HEK293 (cell line): ENCODE measurements at regions not wholly inside any gene's neighbourhood (a gene's known extent, or its start where the extent isn't known, plus 50 kb on each side); places are given as distances from the start of the nearest gene placed in this dataset.
A peak's percentile ranks its signal among the peaks of the same experiment; 100 is the strongest.

Experiments
- CTCF ChIA-PET: fragments of 350-600 bp; formaldehyde crosslinking; extraction: SDS; loops from one replicate; lab custom pipeline; 2021; ENCODE audit warnings: antibody characterized with exemption; lab: Yijun Ruan, JAX
- POLR2A ChIA-PET: fragments of 300-600 bp; formaldehyde crosslinking; extraction: SDS; loops from one replicate; lab custom pipeline; 2020; ENCODE audit warnings: antibody characterized with exemption, inconsistent platforms; lab: Yijun Ruan, JAX
- H3K27ac ChIP-seq: fragments of 200-500 bp; sonication (Bioruptor generic); 2 replicates; pipeline ENCODE4 v1.5.1; 2014; ENCODE audit warnings: low read depth, low read length, control low read depth, inconsistent platforms; ENCODE audit errors: extremely low read depth
- H3K36me3 ChIP-seq, 2 experiments: fragments of 200-500 bp in 1 of 2; sonication (Bioruptor generic) in 1 of 2; 1 replicate in 1 of 2; 2 replicates in 1 of 2; pipeline ENCODE4 v1.5.1; 2014 to 2017; ENCODE audit warnings: inconsistent platforms in 2 of 2, low read length in 2 of 2; ENCODE audit not compliant: control insufficient read depth in 2 of 2, insufficient read depth in 1 of 2
- H3K4me1 ChIP-seq: fragments of 200-500 bp; sonication (Bioruptor generic); 2 replicates; pipeline ENCODE4 v1.5.1; 2014; ENCODE audit warnings: mild to moderate bottlenecking, low read length, inconsistent platforms; ENCODE audit not compliant: control insufficient read depth, insufficient read depth
- H3K4me3 ChIP-seq: 2 replicates; pipeline ENCODE4 v1.5.1; 2011; ENCODE audit warnings: low read depth, mild to moderate bottlenecking, control low read depth, low read length, moderate library complexity
- H3K9me3 ChIP-seq: fragments of 200-500 bp; sonication (Bioruptor generic); 2 replicates; pipeline ENCODE4 v1.5.1; 2014; ENCODE audit warnings: low read depth, low read length, inconsistent platforms; ENCODE audit not compliant: control insufficient read depth, insufficient read depth
- BCL11A ChIP-seq: fragments of 450-650 bp; formaldehyde crosslinking; IDR thresholded peaks from 2 replicates; pipeline ENCODE4 v1.5.1; 2016; ENCODE audit warnings: low read depth, missing biosample characterization, missing genetic modification characterization
- GLI4 ChIP-seq: fragments of 450-650 bp; formaldehyde crosslinking; IDR thresholded peaks from 2 replicates; pipeline ENCODE4 v1.5.1; 2016; ENCODE audit warnings: missing biosample characterization, missing genetic modification characterization
- GLIS1 ChIP-seq: fragments of 450-650 bp; formaldehyde crosslinking; IDR thresholded peaks from 2 replicates; pipeline ENCODE4 v1.5.1; 2016; ENCODE audit warnings: missing biosample characterization, missing genetic modification characterization
- HOXA7 ChIP-seq: sonication (generic); formaldehyde crosslinking; IDR thresholded peaks from 2 replicates; pipeline ENCODE4 v1.8.1; 2022; ENCODE audit warnings: missing genetic modification reagents, borderline replicate concordance
- OSR2 ChIP-seq: fragments of 450-650 bp; formaldehyde crosslinking; IDR thresholded peaks from 2 replicates; pipeline ENCODE4 v1.5.1; 2016; ENCODE audit warnings: missing biosample characterization, missing genetic modification characterization
- REST ChIP-seq: fragments of 450-650 bp; formaldehyde crosslinking; IDR thresholded peaks from 2 replicates; pipeline ENCODE4 v1.5.1; 2016; ENCODE audit warnings: missing biosample characterization, missing genetic modification characterization
- ZBTB26 ChIP-seq: fragments of 450-650 bp; formaldehyde crosslinking; optimal IDR thresholded peaks from 2 replicates; pipeline ENCODE3; 2016; ENCODE audit warnings: missing biosample characterization, mild to moderate bottlenecking, missing genetic modification characterization
- ZBTB49 ChIP-seq: fragments of 450-650 bp; formaldehyde crosslinking; IDR thresholded peaks from 2 replicates; pipeline ENCODE4 v1.5.1; 2016; ENCODE audit warnings: missing biosample characterization, missing genetic modification characterization, low read depth
- ZEB2 ChIP-seq: fragments of 450-650 bp; formaldehyde crosslinking; IDR thresholded peaks from 2 replicates; pipeline ENCODE4 v1.5.1; 2016; ENCODE audit warnings: missing biosample characterization, missing genetic modification characterization
- ZNF157 ChIP-seq: fragments of 450-650 bp; formaldehyde crosslinking; IDR thresholded peaks from 2 replicates; pipeline ENCODE4 v1.5.1; 2016; ENCODE audit warnings: missing biosample characterization, missing genetic modification characterization
- ZNF223 ChIP-seq: fragments of 450-650 bp; formaldehyde crosslinking; IDR thresholded peaks from 2 replicates; pipeline ENCODE4 v1.5.1; 2016; ENCODE audit warnings: missing biosample characterization, missing genetic modification characterization
- ZNF248 ChIP-seq: fragments of 450-650 bp; formaldehyde crosslinking; IDR thresholded peaks from 2 replicates; pipeline ENCODE4 v1.5.1; 2017; ENCODE audit warnings: missing biosample characterization, missing genetic modification characterization
- ZNF280D ChIP-seq: fragments of 450-650 bp; formaldehyde crosslinking; IDR thresholded peaks from 2 replicates; pipeline ENCODE4 v1.5.1; 2016; ENCODE audit warnings: missing biosample characterization, missing genetic modification characterization
- ZNF324 ChIP-seq: fragments of 450-650 bp; formaldehyde crosslinking; IDR thresholded peaks from 2 replicates; pipeline ENCODE4 v1.5.1; 2016; ENCODE audit warnings: missing biosample characterization, missing genetic modification characterization
- ZNF335 ChIP-seq: fragments of 450-650 bp; formaldehyde crosslinking; conservative IDR thresholded peaks from 2 replicates; pipeline ENCODE4 v1.5.1; 2016; ENCODE audit warnings: missing biosample characterization, missing genetic modification characterization
- ZNF366 ChIP-seq: fragments of 450-650 bp; formaldehyde crosslinking; conservative IDR thresholded peaks from 2 replicates; pipeline ENCODE4 v1.5.1; 2016; ENCODE audit warnings: missing biosample characterization, missing genetic modification characterization
- ZNF488 ChIP-seq: fragments of 450-650 bp; formaldehyde crosslinking; IDR thresholded peaks from 2 replicates; pipeline ENCODE4 v1.5.1; 2016; ENCODE audit warnings: missing biosample characterization, missing genetic modification characterization
- ZNF530 ChIP-seq: fragments of 450-650 bp; formaldehyde crosslinking; IDR thresholded peaks from 2 replicates; pipeline ENCODE4 v1.5.1; 2016; ENCODE audit warnings: low read depth, missing biosample characterization, missing genetic modification characterization
- ZNF621 ChIP-seq: fragments of 450-650 bp; formaldehyde crosslinking; IDR thresholded peaks from 2 replicates; pipeline ENCODE4 v1.5.1; 2017; ENCODE audit warnings: missing biosample characterization, missing genetic modification characterization
- ZNF639 ChIP-seq: fragments of 450-650 bp; formaldehyde crosslinking; IDR thresholded peaks from 2 replicates; pipeline ENCODE4 v1.5.1; 2016; ENCODE audit warnings: missing biosample characterization, missing genetic modification characterization
- ZNF660 ChIP-seq: fragments of 450-650 bp; IDR thresholded peaks from 2 replicates; pipeline ENCODE4 v1.5.1; 2018; ENCODE audit warnings: missing biosample characterization, mild to moderate bottlenecking, missing genetic modification characterization
- ZNF664 ChIP-seq: fragments of 450-650 bp; formaldehyde crosslinking; IDR thresholded peaks from 2 replicates; pipeline ENCODE4 v1.5.1; 2016; ENCODE audit warnings: missing biosample characterization, missing genetic modification characterization
- ZNF792 ChIP-seq: fragments of 450-650 bp; formaldehyde crosslinking; IDR thresholded peaks from 2 replicates; pipeline ENCODE4 v1.5.1; 2016; ENCODE audit warnings: missing biosample characterization, missing genetic modification characterization
- ZNF843 ChIP-seq: fragments of 450-650 bp; formaldehyde crosslinking; IDR thresholded peaks from 2 replicates; pipeline ENCODE4 v1.5.1; 2016; ENCODE audit warnings: missing biosample characterization, missing genetic modification characterization
- ZSCAN5A ChIP-seq: fragments of 450-650 bp; formaldehyde crosslinking; IDR thresholded peaks from 2 replicates; pipeline ENCODE4 v1.5.1; 2016; ENCODE audit warnings: missing biosample characterization, missing genetic modification characterization

- Histone ChIP-seq H3K9me3 (no peaks in the 10 kb centered on the region), H3K27ac (no peak overlapping the region), H3K4me3 (no peak overlapping the region), H3K36me3 (no peaks in the 10 kb centered on the region), H3K4me1 (no peaks in the 10 kb centered on the region)
- ChIA-PET POLR2A (no interaction called here), CTCF (no interaction called here)
- TF ChIP-seq ZNF621 (tag by site-specific recombination) (no peak), ZNF366 (tag by site-specific recombination) (peak; percentile 40; the same call in 1 of the 2 replicates), ZNF223 (no peak), ZNF248 (tag by site-specific recombination) (peak; percentile 76; the same call in 1 of the 2 replicates), ZNF488 (tag by site-specific recombination) (no peak), ZNF324 (tag by site-specific recombination) (peak; percentile 51; the same call in 1 of the 2 replicates), ZNF792 (tag by site-specific recombination) (no peak), ZNF530 (no peak), ZNF157 (tag by site-specific recombination) (no peak), ZBTB49 (tag by site-specific recombination) (no peak), ZEB2 (peak; percentile 58; the same call in 1 of the 2 replicates), ZSCAN5A (tag by site-specific recombination) (no peak), ZNF639 (tag by site-specific recombination) (0 out of 2 replicates have a peak, but pooled peaks have one; percentile 38), ZNF843 (tag by site-specific recombination) (no peak), GLI4 (tag by site-specific recombination) (no peak), ZNF335 (tag by site-specific recombination) (no peak; the same call in 1 of the 2 replicates), ZNF660 (tag by site-specific recombination) (no peak), HOXA7 (CRISPR knock-in tag) (no peak), OSR2 (no peak), GLIS1 (tag by site-specific recombination) (no peak), ZNF664 (tag by site-specific recombination) (no peak), ZNF280D (tag by site-specific recombination) (no peak), REST (tag by site-specific recombination) (no peak), BCL11A (tag by site-specific recombination) (no peak), ZBTB26 (tag by site-specific recombination) (no peak)
These were observed 535.4 kb downstream of the EPM2A start for GRCh38 chr6:145199961-145200360.
